IMR-90 (cell line): ENCODE measurements at regions not wholly inside any gene's neighbourhood (a gene's known extent, or its start where the extent isn't known, plus 50 kb on each side); places are given as distances from the start of the nearest gene placed in this dataset.

Source experiments
- POLR2A ChIP-seq: IDR thresholded peaks from 2 replicates; pipeline ENCODE4 v1.6.1; 2012; ENCODE audit warnings: mild to moderate bottlenecking, low read depth, low read length
- TF ChIP-seq, protein P1 (sequence below): conservative IDR thresholded peaks from 2 replicates; pipeline ENCODE4 v1.5.1; 2012; ENCODE audit warnings: mild to moderate bottlenecking, low read depth, low read length, improper control_type of control experiment

DNA sequence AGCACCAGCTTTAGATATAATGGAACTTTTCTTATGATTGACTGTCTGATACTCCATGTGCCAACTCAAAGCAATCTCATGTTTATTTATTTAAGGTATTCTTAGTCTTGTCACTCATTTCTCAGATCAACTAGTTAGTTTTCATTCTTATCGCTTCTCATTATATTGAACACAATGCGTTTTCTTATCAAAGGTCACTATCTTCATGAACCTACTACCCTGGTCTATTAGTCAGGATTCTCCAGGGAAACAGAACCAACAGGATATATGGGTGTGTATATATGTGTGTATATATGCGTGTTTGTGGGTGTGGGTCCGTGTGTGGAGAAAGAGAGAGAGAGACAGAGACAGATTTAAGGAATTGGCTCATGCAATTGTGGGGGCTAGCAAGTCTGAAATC is 619.9 kb downstream of the ZEB2 start:
- TF ChIP-seq POLR2A = no peak
- TF ChIP-seq, protein P1, sequence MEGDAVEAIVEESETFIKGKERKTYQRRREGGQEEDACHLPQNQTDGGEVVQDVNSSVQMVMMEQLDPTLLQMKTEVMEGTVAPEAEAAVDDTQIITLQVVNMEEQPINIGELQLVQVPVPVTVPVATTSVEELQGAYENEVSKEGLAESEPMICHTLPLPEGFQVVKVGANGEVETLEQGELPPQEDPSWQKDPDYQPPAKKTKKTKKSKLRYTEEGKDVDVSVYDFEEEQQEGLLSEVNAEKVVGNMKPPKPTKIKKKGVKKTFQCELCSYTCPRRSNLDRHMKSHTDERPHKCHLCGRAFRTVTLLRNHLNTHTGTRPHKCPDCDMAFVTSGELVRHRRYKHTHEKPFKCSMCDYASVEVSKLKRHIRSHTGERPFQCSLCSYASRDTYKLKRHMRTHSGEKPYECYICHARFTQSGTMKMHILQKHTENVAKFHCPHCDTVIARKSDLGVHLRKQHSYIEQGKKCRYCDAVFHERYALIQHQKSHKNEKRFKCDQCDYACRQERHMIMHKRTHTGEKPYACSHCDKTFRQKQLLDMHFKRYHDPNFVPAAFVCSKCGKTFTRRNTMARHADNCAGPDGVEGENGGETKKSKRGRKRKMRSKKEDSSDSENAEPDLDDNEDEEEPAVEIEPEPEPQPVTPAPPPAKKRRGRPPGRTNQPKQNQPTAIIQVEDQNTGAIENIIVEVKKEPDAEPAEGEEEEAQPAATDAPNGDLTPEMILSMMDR = no peak
